SK-N-SH (cell line): ENCODE measurements at regions not wholly inside any gene's neighbourhood (a gene's known extent, or its start where the extent isn't known, plus 50 kb on each side); places are given as distances from the start of the nearest gene placed in this dataset.

Experiments
- CTCF ChIA-PET: fragments of 300-600, 350-600 bp; formaldehyde crosslinking; extraction: SDS; loops from one replicate; lab custom pipeline; 2021; lab: Yijun Ruan, JAX
- POLR2A ChIA-PET: fragments of 350-600 bp; sonication (Branson Sonifier 250); formaldehyde crosslinking; extraction: SDS; loops from one replicate; lab custom pipeline; 2020; ENCODE audit warnings: antibody characterized with exemption, inconsistent platforms; lab: Yijun Ruan, JAX
- DNase-seq: peaks from one replicate; pipeline ENCODE4 v3.0.0; 2012
- H2AFZ ChIP-seq: fragments of 200-600 bp; sonication (generic); 2 replicates; pipeline ENCODE4 v1.8.1; 2016; ENCODE audit warnings: antibody characterized with exemption, mild to moderate bottlenecking, low read depth
- H3F3A ChIP-seq: fragments of 200-600 bp; sonication (generic); replicated peaks from 2 replicates; pipeline ENCODE3; 2016; ENCODE audit warnings: antibody characterized with exemption, mild to moderate bottlenecking; ENCODE audit not compliant: insufficient read depth
- H3K27ac ChIP-seq, 2 experiments: fragments of 200-500 bp in 1 of 2; fragments of 200-600 bp in 1 of 2; sonication (Bioruptor generic) in 1 of 2; sonication (generic), shearing (Covaris generic) in 1 of 2; 2 replicates each; pipeline versions ENCODE4 v1.5.1 to v1.6.1; 2014 to 2016; ENCODE audit warnings: low read depth in 2 of 2, inconsistent platforms in 1 of 2, low read length in 1 of 2, mild to moderate bottlenecking in 1 of 2, mixed read lengths in 1 of 2
- H3K27me3 ChIP-seq: fragments of 200-600 bp; sonication (generic), shearing (Covaris generic); 2 replicates; pipeline ENCODE4 v1.6.1; 2016; ENCODE audit warnings: mixed run types; ENCODE audit not compliant: insufficient read depth
- H3K36me3 ChIP-seq, 2 experiments: fragments of 200-500 bp in 1 of 2; fragments of 200-600 bp in 1 of 2; sonication (Bioruptor generic) in 1 of 2; sonication (generic) in 1 of 2; replicated peaks in 1 of 2; 2 replicates each; pipeline versions ENCODE3 to v1.5.1; 2014 to 2016; ENCODE audit warnings: low read length in 1 of 2, mild to moderate bottlenecking in 1 of 2; ENCODE audit not compliant: insufficient read depth in 2 of 2, control insufficient read depth in 1 of 2
- H3K4me1 ChIP-seq, 2 experiments: fragments of 200-500 bp in 1 of 2; fragments of 200-600 bp in 1 of 2; sonication (Bioruptor generic) in 1 of 2; sonication (generic), shearing (Covaris generic) in 1 of 2; 2 replicates each; pipeline versions ENCODE4 v1.5.1 to v1.6.1; 2014 to 2016; ENCODE audit warnings: low read depth in 1 of 2, low read length in 1 of 2, mixed run types in 1 of 2; ENCODE audit not compliant: insufficient read depth in 2 of 2, control insufficient read depth in 1 of 2
- H3K4me2 ChIP-seq: fragments of 200-600 bp; sonication (generic), shearing (Covaris generic); 2 replicates; pipeline ENCODE4 v1.6.1; 2017; ENCODE audit warnings: mixed run types
- H3K4me3 ChIP-seq, 2 experiments: fragments of 200-500 bp in 1 of 2; fragments of 200-600 bp in 1 of 2; sonication (Bioruptor generic) in 1 of 2; sonication (generic), shearing (Covaris generic) in 1 of 2; 2 replicates each; pipeline versions ENCODE4 v1.5.1 to v1.8.1; 2014 to 2016; ENCODE audit warnings: low read depth in 2 of 2, inconsistent platforms in 1 of 2, low read length in 1 of 2, mild to moderate bottlenecking in 1 of 2, mixed read lengths in 1 of 2, moderate library complexity in 1 of 2
- H3K79me2 ChIP-seq: fragments of 200-600 bp; sonication (generic); 2 replicates; pipeline ENCODE4 v1.8.1; 2017; ENCODE audit warnings: mild to moderate bottlenecking; ENCODE audit not compliant: insufficient read depth
- H3K9ac ChIP-seq: fragments of 200-600 bp; sonication (generic); 2 replicates; pipeline ENCODE4 v1.6.1; 2017; ENCODE audit warnings: mixed run types
- H3K9me2 ChIP-seq: fragments of 200-600 bp; sonication (generic); 2 replicates; pipeline ENCODE4 v1.6.1; 2017; ENCODE audit warnings: mixed run types
- H3K9me3 ChIP-seq: fragments of 200-600 bp; sonication (generic); 2 replicates; pipeline ENCODE4 v1.6.1; 2017; ENCODE audit warnings: mixed run types, mild to moderate bottlenecking, moderate library complexity
- H4K20me1 ChIP-seq: fragments of 200-600 bp; sonication (generic); 2 replicates; pipeline ENCODE4 v1.6.1; 2017; ENCODE audit warnings: mild to moderate bottlenecking, mixed run types; ENCODE audit not compliant: insufficient read depth
- CHD2 ChIP-seq: fragments of 150-350 bp; IDR thresholded peaks from 2 replicates; pipeline ENCODE4 v1.6.1; 2018; ENCODE audit warnings: low read length; ENCODE audit not compliant: partially characterized antibody
- ELF1 ChIP-seq: IDR thresholded peaks from 2 replicates; pipeline ENCODE4 v1.4.0; 2012
- EP300 ChIP-seq, 2 experiments: IDR thresholded peaks; 2 replicates each; pipeline versions ENCODE4 v1.4.0 to v1.6.1; 2012; ENCODE audit warnings: borderline replicate concordance in 1 of 2, low read depth in 1 of 2, low read length in 1 of 2
- FOSL2 ChIP-seq: IDR thresholded peaks from 2 replicates; pipeline ENCODE4 v1.4.0; 2012; ENCODE audit warnings: low read depth, mild to moderate bottlenecking, moderate library complexity, borderline replicate concordance
- FOXJ3 ChIP-seq: sonication (generic); formaldehyde crosslinking; IDR thresholded peaks from 2 replicates; pipeline ENCODE4 v1.5.1; 2020; ENCODE audit warnings: mild to moderate bottlenecking, missing genetic modification reagents
- FOXM1 ChIP-seq: IDR thresholded peaks from 2 replicates; pipeline ENCODE4 v1.4.0; 2012; ENCODE audit warnings: low read depth, mild to moderate bottlenecking
- GABPA ChIP-seq: IDR thresholded peaks from 2 replicates; pipeline ENCODE4 v1.4.0; 2012; ENCODE audit warnings: low read depth, mild to moderate bottlenecking
- GATA2 ChIP-seq: sonication (generic); formaldehyde crosslinking; IDR thresholded peaks from 2 replicates; pipeline ENCODE4 v1.5.0; 2020; ENCODE audit warnings: mild to moderate bottlenecking, missing genetic modification reagents
- JUND ChIP-seq: IDR thresholded peaks from 2 replicates; pipeline ENCODE4 v1.4.0; 2012
- MEF2A ChIP-seq: IDR thresholded peaks from 2 replicates; pipeline ENCODE4 v1.4.0; 2012; ENCODE audit warnings: low read depth, borderline replicate concordance
- MXI1 ChIP-seq: IDR thresholded peaks from 2 replicates; pipeline ENCODE4 v1.6.1; 2012; ENCODE audit warnings: mild to moderate bottlenecking, low read depth, low read length, improper control_type of control experiment
- RAD21 ChIP-seq: IDR thresholded peaks from 2 replicates; pipeline ENCODE4 v1.6.1; 2012; ENCODE audit warnings: mild to moderate bottlenecking, low read length
- RCOR1 ChIP-seq: fragments of 150-350 bp; IDR thresholded peaks from 2 replicates; pipeline ENCODE4 v1.6.1; 2017; ENCODE audit warnings: antibody characterized with exemption, low read length
- RFX5 ChIP-seq: IDR thresholded peaks from 2 replicates; pipeline ENCODE4 v1.6.1; 2012; ENCODE audit warnings: mild to moderate bottlenecking, improper control_type of control experiment, low read length
- SIN3A ChIP-seq: IDR thresholded peaks from 2 replicates; pipeline ENCODE4 v1.6.1; 2012; ENCODE audit warnings: low read depth, mild to moderate bottlenecking, low read length, moderate library complexity, borderline replicate concordance
- SMC3 ChIP-seq: IDR thresholded peaks from 2 replicates; pipeline ENCODE4 v1.6.1; 2012; ENCODE audit warnings: low read depth, low read length, improper control_type of control experiment
- TAF1 ChIP-seq: IDR thresholded peaks from 2 replicates; pipeline ENCODE4 v1.6.1; 2012; ENCODE audit warnings: low read depth, mild to moderate bottlenecking, low read length, moderate library complexity, borderline replicate concordance
- TEAD4 ChIP-seq: IDR thresholded peaks from 2 replicates; pipeline ENCODE4 v1.4.0; 2012; ENCODE audit warnings: mild to moderate bottlenecking, borderline replicate concordance; ENCODE audit not compliant: insufficient read depth
- WGBS: methylation state at CpG from one replicate; pipeline ENCODE4 v1.1.6; 2017; ENCODE audit warnings: low lambda C conversion rate; 5-methylcytosine and 5-hydroxymethylcytosine counted together
- TF ChIP-seq, protein P1 (sequence below): IDR thresholded peaks from 2 replicates; pipeline ENCODE4; 2012
- TF ChIP-seq, protein P2 (sequence below): IDR thresholded peaks from 2 replicates; pipeline ENCODE4 v1.6.1; 2012; ENCODE audit warnings: mild to moderate bottlenecking, low read depth, low read length, moderate library complexity

DNA sequence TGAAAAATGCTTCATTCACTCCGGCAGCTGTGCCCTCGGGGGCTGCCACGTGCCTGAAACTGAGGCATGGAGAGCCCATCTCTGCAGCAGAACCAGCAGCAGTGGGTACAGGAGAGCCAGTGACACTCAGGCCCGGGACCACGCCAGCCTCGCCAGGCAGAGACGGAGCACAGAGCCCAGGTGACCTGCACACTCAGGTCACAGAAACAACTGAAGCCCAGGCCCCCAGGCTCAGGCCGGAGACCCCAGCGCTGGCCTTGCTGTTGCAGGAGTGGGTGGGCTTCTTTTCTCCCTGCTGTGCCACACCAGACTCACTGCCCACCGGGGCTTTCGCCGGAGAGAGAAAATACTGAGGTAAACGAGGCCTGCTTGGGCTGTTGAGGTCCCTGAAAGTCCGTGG, 117.3 kb downstream of the SOX1 start:
- Histone ChIP-seq H3K4me3 (no peak overlapping the region), H4K20me1 (no peaks in the 10 kb centered on the region), H3K9ac (no peak overlapping the region), H3K4me1 (no peaks in the 10 kb centered on the region), H3K79me2 (no peaks in the 10 kb centered on the region), H3K27ac (no peak overlapping the region), H3F3A (no peaks in the 10 kb centered on the region), H2AFZ (no peak overlapping the region), H3K27me3 (peaks cover 11% of the 10 kb centered on the region), H3K9me3 (no peaks in the 10 kb centered on the region), H3K36me3 (no peaks in the 10 kb centered on the region), H3K9me2 (no peaks in the 10 kb centered on the region), H3K4me2 (no peak overlapping the region)
- ChIA-PET CTCF (no interaction called here), POLR2A (no interaction called here)
- WGBS, result 6% methylated on average over 10 of the region's 14 CpGs
- DNase-seq, result no peak
- TF ChIP-seq GATA2 (CRISPR knock-in tag) (no peak), MEF2A (no peak), RFX5 (no peak), GABPA (no peak), EP300 (IDR thresholded peaks at IDR 0.05; ENCODE audit: borderline replicate concordance in 1 of 2, low read depth in 1 of 2, low read length in 1 of 2) (no peak), MXI1 (no peak), SMC3 (no peak), ELF1 (no peak), CHD2 (no peak), RAD21 (no peak), TAF1 (no peak), SIN3A (no peak), TEAD4 (no peak), JUND (no peak), FOXJ3 (CRISPR knock-in tag) (no peak), RCOR1 (no peak), FOSL2 (no peak), FOXM1 (no peak)
- TF ChIP-seq, protein P1, sequence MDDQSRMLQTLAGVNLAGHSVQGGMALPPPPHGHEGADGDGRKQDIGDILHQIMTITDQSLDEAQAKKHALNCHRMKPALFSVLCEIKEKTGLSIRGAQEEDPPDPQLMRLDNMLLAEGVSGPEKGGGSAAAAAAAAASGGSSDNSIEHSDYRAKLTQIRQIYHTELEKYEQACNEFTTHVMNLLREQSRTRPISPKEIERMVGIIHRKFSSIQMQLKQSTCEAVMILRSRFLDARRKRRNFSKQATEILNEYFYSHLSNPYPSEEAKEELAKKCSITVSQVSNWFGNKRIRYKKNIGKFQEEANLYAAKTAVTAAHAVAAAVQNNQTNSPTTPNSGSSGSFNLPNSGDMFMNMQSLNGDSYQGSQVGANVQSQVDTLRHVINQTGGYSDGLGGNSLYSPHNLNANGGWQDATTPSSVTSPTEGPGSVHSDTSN, result no peak
- TF ChIP-seq, protein P2, sequence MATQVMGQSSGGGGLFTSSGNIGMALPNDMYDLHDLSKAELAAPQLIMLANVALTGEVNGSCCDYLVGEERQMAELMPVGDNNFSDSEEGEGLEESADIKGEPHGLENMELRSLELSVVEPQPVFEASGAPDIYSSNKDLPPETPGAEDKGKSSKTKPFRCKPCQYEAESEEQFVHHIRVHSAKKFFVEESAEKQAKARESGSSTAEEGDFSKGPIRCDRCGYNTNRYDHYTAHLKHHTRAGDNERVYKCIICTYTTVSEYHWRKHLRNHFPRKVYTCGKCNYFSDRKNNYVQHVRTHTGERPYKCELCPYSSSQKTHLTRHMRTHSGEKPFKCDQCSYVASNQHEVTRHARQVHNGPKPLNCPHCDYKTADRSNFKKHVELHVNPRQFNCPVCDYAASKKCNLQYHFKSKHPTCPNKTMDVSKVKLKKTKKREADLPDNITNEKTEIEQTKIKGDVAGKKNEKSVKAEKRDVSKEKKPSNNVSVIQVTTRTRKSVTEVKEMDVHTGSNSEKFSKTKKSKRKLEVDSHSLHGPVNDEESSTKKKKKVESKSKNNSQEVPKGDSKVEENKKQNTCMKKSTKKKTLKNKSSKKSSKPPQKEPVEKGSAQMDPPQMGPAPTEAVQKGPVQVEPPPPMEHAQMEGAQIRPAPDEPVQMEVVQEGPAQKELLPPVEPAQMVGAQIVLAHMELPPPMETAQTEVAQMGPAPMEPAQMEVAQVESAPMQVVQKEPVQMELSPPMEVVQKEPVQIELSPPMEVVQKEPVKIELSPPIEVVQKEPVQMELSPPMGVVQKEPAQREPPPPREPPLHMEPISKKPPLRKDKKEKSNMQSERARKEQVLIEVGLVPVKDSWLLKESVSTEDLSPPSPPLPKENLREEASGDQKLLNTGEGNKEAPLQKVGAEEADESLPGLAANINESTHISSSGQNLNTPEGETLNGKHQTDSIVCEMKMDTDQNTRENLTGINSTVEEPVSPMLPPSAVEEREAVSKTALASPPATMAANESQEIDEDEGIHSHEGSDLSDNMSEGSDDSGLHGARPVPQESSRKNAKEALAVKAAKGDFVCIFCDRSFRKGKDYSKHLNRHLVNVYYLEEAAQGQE, result no peak
